Muscle layer of colon (tissue), 2 donors: ENCODE measurements at regions not wholly inside any gene's neighbourhood (a gene's known extent, or its start where the extent isn't known, plus 50 kb on each side); places are given as distances from the start of the nearest gene placed in this dataset.

ENCODE experiments used
- H3K27ac ChIP-seq: one replicate; pipeline ENCODE4 v1.7.0; 2013; ENCODE audit warnings: low read depth, mild to moderate bottlenecking, low read length, moderate library complexity
- H3K27me3 ChIP-seq, 2 donors: one replicate each; pipeline ENCODE4 v1.7.0; 2013; ENCODE audit warnings: low read length in 2 of 2, mild to moderate bottlenecking in 2 of 2; ENCODE audit not compliant: insufficient read depth in 2 of 2, control insufficient read depth in 1 of 2
- H3K36me3 ChIP-seq: one replicate; pipeline ENCODE4 v1.7.0; 2013; ENCODE audit warnings: mild to moderate bottlenecking, low read length; ENCODE audit not compliant: insufficient read depth
- H3K4me1 ChIP-seq: one replicate; pipeline ENCODE4 v1.7.0; 2013; ENCODE audit warnings: mild to moderate bottlenecking, low read length; ENCODE audit not compliant: insufficient read depth
- H3K4me3 ChIP-seq, 2 donors: one replicate each; pipeline ENCODE4 v1.7.0; 2013; ENCODE audit warnings: low read length in 2 of 2, low read depth in 1 of 2, mild to moderate bottlenecking in 1 of 2, moderate library complexity in 1 of 2
- H3K9ac ChIP-seq: one replicate; pipeline ENCODE4 v1.7.0; 2013; ENCODE audit warnings: low read length
- H3K9me3 ChIP-seq: one replicate; pipeline ENCODE4 v1.7.0; 2013; ENCODE audit warnings: mild to moderate bottlenecking, low read length
- donor health status: abdominal sarcoma.
- donor health status: Adenocarcinoma of cecum.

- Histone ChIP-seq H3K36me3 (no peaks in the 10 kb centered on the region), H3K9ac (no peak overlapping the region), H3K4me1 (no peaks in the 10 kb centered on the region), H3K27ac (no peak overlapping the region), H3K9me3 (no peaks in the 10 kb centered on the region), H3K27me3 (no peaks in the 10 kb centered on the region), H3K4me3 (no peak overlapping the region)
Observed at GRCh38 chr4:12260453-12260852, 831.8 kb upstream of the HS3ST1 start.

GRCh38 chr4:12244973-12245372 is 816.3 kb upstream of the HS3ST1 start:
- H3K4me3 ChIP-seq: no peak overlapping the region
- H3K27ac ChIP-seq: no peak overlapping the region
- no peaks in the 10 kb centered on the region for H3K4me1 ChIP-seq
- H3K27me3 ChIP-seq: no peaks in the 10 kb centered on the region
- no peaks in the 10 kb centered on the region for H3K36me3 ChIP-seq
- no peak overlapping the region for H3K9ac ChIP-seq
- H3K9me3 ChIP-seq: no peaks in the 10 kb centered on the region

- Histone ChIP-seq H3K9me3 (no peaks in the 10 kb centered on the region), H3K4me1 (no peaks in the 10 kb centered on the region), H3K9ac (no peak overlapping the region), H3K27ac (no peak overlapping the region), H3K36me3 (no peaks in the 10 kb centered on the region), H3K4me3 (no peak overlapping the region), H3K27me3 (no peaks in the 10 kb centered on the region)
Observed at GRCh38 chr4:12242354-12242753, 813.7 kb upstream of the HS3ST1 start.

GRCh38 chr4:12239897-12240636 is 811.4 kb upstream of the HS3ST1 start:
- Histone ChIP-seq H3K4me1 (no peaks in the 10 kb centered on the region), H3K27me3 (no peaks in the 10 kb centered on the region), H3K9me3 (no peaks in the 10 kb centered on the region), H3K27ac (no peak overlapping the region), H3K36me3 (no peaks in the 10 kb centered on the region), H3K9ac (no peak overlapping the region), H3K4me3 (no peak overlapping the region)

GRCh38 chr4:12231098-12231497 is 802.4 kb upstream of the HS3ST1 start:
- no peak overlapping the region for H3K9ac ChIP-seq
- H3K27me3 ChIP-seq: no peaks in the 10 kb centered on the region
- H3K36me3 ChIP-seq: no peaks in the 10 kb centered on the region
- no peaks in the 10 kb centered on the region for H3K9me3 ChIP-seq
- no peak overlapping the region for H3K4me3 ChIP-seq
- no peak overlapping the region for H3K27ac ChIP-seq
- no peaks in the 10 kb centered on the region for H3K4me1 ChIP-seq

- Histone ChIP-seq H3K27ac (no peak overlapping the region), H3K4me3 (no peak overlapping the region), H3K36me3 (no peaks in the 10 kb centered on the region)
Observed at GRCh38 chr4:12221031-12221430, 792.3 kb upstream of the HS3ST1 start.

GRCh38 chr4:12211636-12212035 is 782.9 kb upstream of the HS3ST1 start:
- Histone ChIP-seq H3K4me3 (no peak overlapping the region), H3K4me1 (no peaks in the 10 kb centered on the region), H3K9me3 (no peaks in the 10 kb centered on the region), H3K36me3 (no peaks in the 10 kb centered on the region), H3K9ac (no peak overlapping the region), H3K27ac (no peak overlapping the region), H3K27me3 (no peaks in the 10 kb centered on the region)

More at GRCh38 chr4:12221031-12221430, 792.3 kb upstream of the HS3ST1 start:
- no peak overlapping the region for H3K9ac ChIP-seq
- H3K4me1 ChIP-seq: no peaks in the 10 kb centered on the region
- no peaks in the 10 kb centered on the region for H3K27me3 ChIP-seq
- H3K9me3 ChIP-seq: no peaks in the 10 kb centered on the region

- no peak overlapping the region for H3K4me3 ChIP-seq
- no peak overlapping the region for H3K27ac ChIP-seq
- H3K27me3 ChIP-seq: no peaks in the 10 kb centered on the region
- H3K4me1 ChIP-seq: no peaks in the 10 kb centered on the region
- H3K36me3 ChIP-seq: no peaks in the 10 kb centered on the region
- H3K9ac ChIP-seq: no peak overlapping the region
- no peaks in the 10 kb centered on the region for H3K9me3 ChIP-seq
Observed at GRCh38 chr4:12207396-12207795, 778.7 kb upstream of the HS3ST1 start.

- H3K27ac ChIP-seq: no peak overlapping the region
- H3K4me1 ChIP-seq: no peaks in the 10 kb centered on the region
- H3K9ac ChIP-seq: no peak overlapping the region
- no peaks in the 10 kb centered on the region for H3K36me3 ChIP-seq
- H3K9me3 ChIP-seq: no peaks in the 10 kb centered on the region
- no peak overlapping the region for H3K4me3 ChIP-seq
- H3K27me3 ChIP-seq: no peaks in the 10 kb centered on the region
Observed at GRCh38 chr4:12206091-12206490, 777.4 kb upstream of the HS3ST1 start.

GRCh38 chr4:12203945-12204344 is 775.3 kb upstream of the HS3ST1 start:
- Histone ChIP-seq H3K27ac (no peak overlapping the region), H3K36me3 (no peaks in the 10 kb centered on the region), H3K9ac (no peak overlapping the region), H3K27me3 (no peaks in the 10 kb centered on the region), H3K4me1 (no peaks in the 10 kb centered on the region), H3K4me3 (no peak overlapping the region), H3K9me3 (no peaks in the 10 kb centered on the region)

GRCh38 chr4:12200226-12200625 is 771.5 kb upstream of the HS3ST1 start:
- Histone ChIP-seq H3K9ac (no peak overlapping the region), H3K36me3 (no peaks in the 10 kb centered on the region), H3K9me3 (no peaks in the 10 kb centered on the region), H3K27me3 (no peaks in the 10 kb centered on the region), H3K27ac (no peak overlapping the region), H3K4me1 (no peaks in the 10 kb centered on the region), H3K4me3 (no peak overlapping the region)

GRCh38 chr4:12186526-12186925 is 757.8 kb upstream of the HS3ST1 start:
- no peak overlapping the region for H3K9ac ChIP-seq
- no peaks in the 10 kb centered on the region for H3K36me3 ChIP-seq
- H3K27ac ChIP-seq: no peak overlapping the region
- H3K4me1 ChIP-seq: no peaks in the 10 kb centered on the region
- H3K27me3 ChIP-seq: no peaks in the 10 kb centered on the region
- H3K9me3 ChIP-seq: no peaks in the 10 kb centered on the region
- H3K4me3 ChIP-seq: no peak overlapping the region
